ENCODE measurements at regions not wholly inside any gene's neighbourhood (a gene's known extent, or its start where the extent isn't known, plus 50 kb on each side); places are given as distances from the start of the nearest gene placed in this dataset.

DNA sequence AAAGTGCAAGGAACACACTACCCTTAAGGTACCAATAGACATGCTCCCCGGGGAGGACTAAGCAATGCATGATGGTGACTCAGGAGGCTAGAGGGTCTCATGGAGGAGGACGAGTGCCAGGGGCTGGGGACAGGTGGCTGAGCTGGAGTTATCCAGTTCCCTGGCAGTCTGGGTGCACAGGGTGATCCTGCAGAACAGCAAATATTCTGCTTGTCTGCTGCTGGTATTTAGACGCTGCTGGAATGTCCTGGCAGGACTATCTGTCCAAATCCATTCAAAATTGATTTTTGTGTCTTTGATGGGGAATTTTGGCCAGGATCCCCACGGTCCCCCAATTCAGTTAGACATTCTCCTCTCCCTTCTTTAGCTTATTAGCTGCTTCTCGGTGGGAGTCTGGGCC, 138.7 kb downstream of the C12orf75 start:
- TF ChIP-seq, protein P1, sequence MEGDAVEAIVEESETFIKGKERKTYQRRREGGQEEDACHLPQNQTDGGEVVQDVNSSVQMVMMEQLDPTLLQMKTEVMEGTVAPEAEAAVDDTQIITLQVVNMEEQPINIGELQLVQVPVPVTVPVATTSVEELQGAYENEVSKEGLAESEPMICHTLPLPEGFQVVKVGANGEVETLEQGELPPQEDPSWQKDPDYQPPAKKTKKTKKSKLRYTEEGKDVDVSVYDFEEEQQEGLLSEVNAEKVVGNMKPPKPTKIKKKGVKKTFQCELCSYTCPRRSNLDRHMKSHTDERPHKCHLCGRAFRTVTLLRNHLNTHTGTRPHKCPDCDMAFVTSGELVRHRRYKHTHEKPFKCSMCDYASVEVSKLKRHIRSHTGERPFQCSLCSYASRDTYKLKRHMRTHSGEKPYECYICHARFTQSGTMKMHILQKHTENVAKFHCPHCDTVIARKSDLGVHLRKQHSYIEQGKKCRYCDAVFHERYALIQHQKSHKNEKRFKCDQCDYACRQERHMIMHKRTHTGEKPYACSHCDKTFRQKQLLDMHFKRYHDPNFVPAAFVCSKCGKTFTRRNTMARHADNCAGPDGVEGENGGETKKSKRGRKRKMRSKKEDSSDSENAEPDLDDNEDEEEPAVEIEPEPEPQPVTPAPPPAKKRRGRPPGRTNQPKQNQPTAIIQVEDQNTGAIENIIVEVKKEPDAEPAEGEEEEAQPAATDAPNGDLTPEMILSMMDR (IDR thresholded peaks at IDR 0.05; ENCODE audit: low read length) = no peak
- TF ChIP-seq EZH2 (IDR thresholded peaks at IDR 0.05; ENCODE audit: borderline replicate concordance, low read length) = no peak

Data from OCI-LY1 (cell line).